ENCODE measurements at regions not wholly inside any gene's neighbourhood (a gene's known extent, or its start where the extent isn't known, plus 50 kb on each side); places are given as distances from the start of the nearest gene placed in this dataset.

- CTCF ChIA-PET (ENCODE audit: low intra/inter-chr PET ratio) = no interaction called here
- POLR2A ChIA-PET = no interaction called here
- Histone ChIP-seq H3K9me3 (replicated peaks; ENCODE audit: control insufficient read depth, insufficient read depth, low read depth, low read length) (no peaks in the 10 kb centered on the region), H3K27ac (ENCODE audit: extremely low read depth, low read depth, low read length) (no peak overlapping the region), H2AFZ (ENCODE audit: low read depth, low read length) (no peak overlapping the region), H3K9me1 (ENCODE audit: control insufficient read depth, insufficient read depth, low read length) (no peaks in the 10 kb centered on the region), H3K4me1 (replicated peaks in 1 of 2; ENCODE audit: control insufficient read depth in 2 of 2, insufficient read depth in 2 of 2, low read length in 2 of 2) (no peaks in the 10 kb centered on the region), H3K27me3 (ENCODE audit: control insufficient read depth in 2 of 2, insufficient read depth in 2 of 2, low read length in 2 of 2) (no peaks in the 10 kb centered on the region), H3K9ac (ENCODE audit: insufficient read depth in 1 of 2, low read depth in 2 of 2, low read length in 2 of 2) (no peak overlapping the region), H3K4me2 (ENCODE audit: insufficient read depth, low read length) (no peak overlapping the region), H4K20me1 (replicated peaks; ENCODE audit: control insufficient read depth, insufficient read depth, low read length) (no peaks in the 10 kb centered on the region), H3K36me3 (ENCODE audit: control insufficient read depth, insufficient read depth, low read length) (no peaks in the 10 kb centered on the region), H3K79me2 (ENCODE audit: control insufficient read depth, insufficient read depth, low read length) (no peaks in the 10 kb centered on the region), H3K4me3 (no peak overlapping the region)
- in situ Hi-C loops (cut with MboI) (no loop called here), intact Hi-C loops (cut with micrococcal nuclease) (no loop called here)
- no peak for DNase-seq (ENCODE audit: extremely low read depth in 1 of 4, low spot score in 3 of 4)
- 0% methylated on average over 2 of the region's 3 CpGs for WGBS (ENCODE audit: insufficient coverage, low coverage, missing lambda C conversion rate)
- no peak for TF ChIP-seq ATF3 (IDR thresholded peaks at IDR 0.05)
- no peak for TF ChIP-seq ATF3 (CRISPR knock-in tag; conservative IDR thresholded peaks at IDR 0.05)
- no peak for TF ChIP-seq KDM2B (CRISPR knock-in tag; IDR thresholded peaks at IDR 0.05)
- no peak for TF ChIP-seq REST (IDR thresholded peaks at IDR 0.05; ENCODE audit: borderline replicate concordance)
- TF ChIP-seq REST (CRISPR knock-in tag; IDR thresholded peaks at IDR 0.05; ENCODE audit: low read depth) = no peak
- TF ChIP-seq ZNF263 (CRISPR knock-in tag; IDR thresholded peaks at IDR 0.05; ENCODE audit: borderline replicate concordance) = no peak
- no peak for TF ChIP-seq MED1 (CRISPR knock-in tag; IDR thresholded peaks at IDR 0.05; ENCODE audit: borderline replicate concordance)
- TF ChIP-seq POLR2H (tag; IDR thresholded peaks at IDR 0.05; ENCODE audit: low read depth) = no peak
- no peak for TF ChIP-seq THRA (IDR thresholded peaks at IDR 0.05)
- TF ChIP-seq TFAM (CRISPR knock-in tag; conservative IDR thresholded peaks at IDR 0.05) = no peak
- no peak for TF ChIP-seq GATAD2A (IDR thresholded peaks at IDR 0.05)
- no peak for TF ChIP-seq XRCC4 (IDR thresholded peaks at IDR 0.05; ENCODE audit: extremely low read depth, insufficient read depth, insufficient read length)
- no peak for TF ChIP-seq OTX1 (CRISPR knock-in tag; IDR thresholded peaks at IDR 0.05)
- TF ChIP-seq CBX3 (IDR thresholded peaks at IDR 0.05; ENCODE audit: borderline replicate concordance in 1 of 2, low read length in 2 of 2) = no peak
- ATAC-seq = no peak
- BruUV-seq (replicated peaks) = no TSS peak
- no peak for FAIRE-seq
Observed at GRCh38 chr18:54075689-54076088, 148.8 kb downstream of the MBD2 start.

All from K562 (cell line).